Osteocyte (in vitro differentiated cells): ENCODE measurements at regions not wholly inside any gene's neighbourhood (a gene's known extent, or its start where the extent isn't known, plus 50 kb on each side); places are given as distances from the start of the nearest gene placed in this dataset.

ENCODE experiments used
- DNase-seq: peaks from one replicate; pipeline ENCODE4 v3.0.0; 2021; ENCODE audit warnings: mixed read lengths; ENCODE audit not compliant: unreplicated experiment; ENCODE audit errors: extremely low spot score
- H3K27ac Mint-ChIP-seq: one replicate; pipeline ENCODE4 v1.8.0; 2021; ENCODE audit warnings: mild to moderate bottlenecking, mixed read lengths; ENCODE audit not compliant: unreplicated experiment
- H3K27me3 Mint-ChIP-seq: one replicate; pipeline ENCODE4 v1.8.0; 2021; ENCODE audit warnings: mixed read lengths; ENCODE audit not compliant: unreplicated experiment
- H3K36me3 Mint-ChIP-seq: one replicate; pipeline ENCODE4 v1.8.0; 2021; ENCODE audit warnings: mixed read lengths; ENCODE audit not compliant: unreplicated experiment
- H3K4me1 Mint-ChIP-seq: one replicate; pipeline ENCODE4 v1.8.0; 2021; ENCODE audit warnings: mixed read lengths; ENCODE audit not compliant: unreplicated experiment
- H3K4me3 Mint-ChIP-seq: one replicate; pipeline ENCODE4 v1.8.0; 2021; ENCODE audit warnings: mild to moderate bottlenecking, moderate library complexity, mixed read lengths; ENCODE audit not compliant: unreplicated experiment
- H3K9me3 Mint-ChIP-seq: one replicate; pipeline ENCODE4 v1.8.0; 2021; ENCODE audit warnings: mixed read lengths; ENCODE audit not compliant: unreplicated experiment
- TF ChIP-seq, protein P1 (sequence below): fragments of 200-600 bp; sonication (generic); IDR thresholded peaks from 2 replicates; pipeline ENCODE4 v1.5.0; 2021; ENCODE audit warnings: antibody characterized with exemption, mild to moderate bottlenecking, moderate library complexity

GRCh38 chr6:134866563-134866962 is 83.3 kb downstream of the ALDH8A1 start:
- TF ChIP-seq, protein P1, sequence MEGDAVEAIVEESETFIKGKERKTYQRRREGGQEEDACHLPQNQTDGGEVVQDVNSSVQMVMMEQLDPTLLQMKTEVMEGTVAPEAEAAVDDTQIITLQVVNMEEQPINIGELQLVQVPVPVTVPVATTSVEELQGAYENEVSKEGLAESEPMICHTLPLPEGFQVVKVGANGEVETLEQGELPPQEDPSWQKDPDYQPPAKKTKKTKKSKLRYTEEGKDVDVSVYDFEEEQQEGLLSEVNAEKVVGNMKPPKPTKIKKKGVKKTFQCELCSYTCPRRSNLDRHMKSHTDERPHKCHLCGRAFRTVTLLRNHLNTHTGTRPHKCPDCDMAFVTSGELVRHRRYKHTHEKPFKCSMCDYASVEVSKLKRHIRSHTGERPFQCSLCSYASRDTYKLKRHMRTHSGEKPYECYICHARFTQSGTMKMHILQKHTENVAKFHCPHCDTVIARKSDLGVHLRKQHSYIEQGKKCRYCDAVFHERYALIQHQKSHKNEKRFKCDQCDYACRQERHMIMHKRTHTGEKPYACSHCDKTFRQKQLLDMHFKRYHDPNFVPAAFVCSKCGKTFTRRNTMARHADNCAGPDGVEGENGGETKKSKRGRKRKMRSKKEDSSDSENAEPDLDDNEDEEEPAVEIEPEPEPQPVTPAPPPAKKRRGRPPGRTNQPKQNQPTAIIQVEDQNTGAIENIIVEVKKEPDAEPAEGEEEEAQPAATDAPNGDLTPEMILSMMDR, result no peak
- no peak for DNase-seq
- H3K27me3 Mint-ChIP-seq, result no peaks in the 10 kb centered on the region
- no peak overlapping the region for H3K27ac Mint-ChIP-seq
- no peaks in the 10 kb centered on the region for H3K36me3 Mint-ChIP-seq
- peaks cover 6% of the 10 kb centered on the region for H3K4me1 Mint-ChIP-seq
- no peaks in the 10 kb centered on the region for H3K9me3 Mint-ChIP-seq
- H3K4me3 Mint-ChIP-seq, result no peak overlapping the region

DNA sequence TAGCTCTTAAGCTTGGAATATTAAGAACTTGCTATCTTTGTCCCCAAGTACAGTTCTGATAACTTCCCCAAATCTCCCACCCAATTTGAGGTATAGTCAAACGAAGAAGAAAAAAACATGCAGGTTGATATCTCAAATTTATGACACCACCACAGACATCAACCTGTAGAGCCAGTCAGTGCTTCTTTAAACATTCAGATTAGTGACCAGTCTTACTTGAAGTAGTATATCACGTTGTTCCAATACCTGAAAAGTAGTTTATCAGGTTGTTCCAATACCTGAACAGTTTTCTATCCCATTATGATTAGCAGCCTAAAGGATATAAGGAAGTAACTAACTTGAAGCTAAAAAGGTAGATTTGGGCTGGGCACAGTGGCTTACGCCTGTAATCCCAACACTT is 85.3 kb downstream of the ALDH8A1 start:
- Mint-ChIP-seq H3K36me3 (no peaks in the 10 kb centered on the region), H3K27ac (no peak overlapping the region)

GRCh38 chr6:134863763-134864510 is 86.0 kb downstream of the ALDH8A1 start:
- no peak for DNase-seq
- Mint-ChIP-seq H3K9me3 (no peaks in the 10 kb centered on the region), H3K27ac (no peak overlapping the region), H3K36me3 (no peaks in the 10 kb centered on the region), H3K4me1 (peaks cover 6% of the 10 kb centered on the region), H3K27me3 (no peaks in the 10 kb centered on the region), H3K4me3 (no peak overlapping the region)
- TF ChIP-seq, protein P1, result no peak

More for the DNA sequence above, 85.3 kb downstream of the ALDH8A1 start:
- H3K4me1 Mint-ChIP-seq, result peaks cover 6% of the 10 kb centered on the region
- H3K27me3 Mint-ChIP-seq, result no peaks in the 10 kb centered on the region
- no peak for DNase-seq
- H3K4me3 Mint-ChIP-seq, result no peak overlapping the region
- H3K9me3 Mint-ChIP-seq, result no peaks in the 10 kb centered on the region
- TF ChIP-seq, protein P1, result no peak

- Mint-ChIP-seq H3K36me3 (no peaks in the 10 kb centered on the region), H3K27me3 (no peaks in the 10 kb centered on the region), H3K27ac (no peak overlapping the region), H3K9me3 (no peaks in the 10 kb centered on the region), H3K4me1 (peaks cover 6% of the 10 kb centered on the region), H3K4me3 (no peak overlapping the region)
- TF ChIP-seq, protein P1, result no peak
- DNase-seq, result no peak
Measured at GRCh38 chr6:134854366-134854765, 95.5 kb downstream of the ALDH8A1 start.

GRCh38 chr6:134853111-134854055 is 96.5 kb downstream of the ALDH8A1 start:
- H3K27ac Mint-ChIP-seq, result no peak overlapping the region
- DNase-seq, result no peak

More at GRCh38 chr6:134853111-134854055, 96.5 kb downstream of the ALDH8A1 start:
- Mint-ChIP-seq H3K9me3 (no peaks in the 10 kb centered on the region), H3K4me3 (no peak overlapping the region), H3K4me1 (peaks cover 6% of the 10 kb centered on the region), H3K27me3 (no peaks in the 10 kb centered on the region), H3K36me3 (no peaks in the 10 kb centered on the region)
- TF ChIP-seq, protein P1, result no peak
